Kidney (tissue), 13 donors: ENCODE measurements at regions not wholly inside any gene's neighbourhood (a gene's known extent, or its start where the extent isn't known, plus 50 kb on each side); places are given as distances from the start of the nearest gene placed in this dataset.

Experiments
- DNase-seq, 5 donors: peaks; one replicate each; pipeline ENCODE4 v3.0.0-alpha.2; 2013 to 2020
- FAIRE-seq: peaks from 2 replicates; lab custom pipeline; 2012; peaks lifted over from hg19 to GRCh38; lab: Jason Lieb, UNC
- H3K27ac ChIP-seq, 2 donors: one replicate each; pipeline ENCODE4 v1.7.0; 2013; ENCODE audit warnings: low read depth in 2 of 2, low read length in 2 of 2, inconsistent platforms in 1 of 2
- H3K27me3 ChIP-seq: one replicate; pipeline ENCODE4 v1.7.1; 2013; ENCODE audit warnings: low read length, inconsistent platforms; ENCODE audit not compliant: control insufficient read depth, insufficient read depth
- H3K36me3 ChIP-seq, 3 donors: one replicate each; pipeline versions ENCODE4 v1.7.0 to v1.7.1; 2013; ENCODE audit warnings: low read length in 3 of 3, control low read depth in 1 of 3, inconsistent platforms in 1 of 3; ENCODE audit not compliant: insufficient read depth in 3 of 3, control insufficient read depth in 2 of 3
- H3K4me1 ChIP-seq, 3 donors: one replicate each; pipeline versions ENCODE4 v1.7.0 to v1.7.1; 2013; ENCODE audit warnings: low read length in 3 of 3, inconsistent platforms in 1 of 3, low read depth in 1 of 3; ENCODE audit not compliant: control insufficient read depth in 2 of 3, insufficient read depth in 2 of 3
- H3K4me3 ChIP-seq, 3 donors: one replicate each; pipeline versions ENCODE4 v1.7.0 to v1.8.1; 2013; ENCODE audit warnings: low read length in 3 of 3, control low read depth in 1 of 3, inconsistent platforms in 1 of 3
- H3K9ac ChIP-seq, 3 donors: one replicate each; pipeline versions ENCODE4 v1.7.0 to v1.7.1; 2013; ENCODE audit warnings: low read length in 3 of 3, control low read depth in 1 of 3, inconsistent platforms in 1 of 3
- H3K9me3 ChIP-seq, 3 donors: one replicate each; pipeline versions ENCODE4 v1.7.0 to v1.7.1; 2013; ENCODE audit warnings: low read length in 3 of 3, control low read depth in 1 of 3, inconsistent platforms in 1 of 3; ENCODE audit not compliant: control insufficient read depth in 2 of 3, insufficient read depth in 1 of 3
- intact Hi-C: fragments of 100-400 bp; cut with DNase I; formaldehyde crosslinking; loops from one replicate; pipeline ENCODE4 v1.11.1; 2022
- TF ChIP-seq, protein P1 (sequence below): IDR thresholded peaks from 3 replicates; pipeline ENCODE4 v1.5.1; 2012; ENCODE audit warnings: mild to moderate bottlenecking, moderate library complexity, borderline replicate concordance; ENCODE audit not compliant: insufficient read depth; ENCODE audit errors: extremely low read depth
- donor health status: control.
- donor health status: control.
- donor health status: control.
- donor health status: control.
- donor health status: control.
- donor health status: DM: yes; HTN: yes; CAD: no.
- donor health status: Normal renal cell carcinoma (clear cell type).

DNA sequence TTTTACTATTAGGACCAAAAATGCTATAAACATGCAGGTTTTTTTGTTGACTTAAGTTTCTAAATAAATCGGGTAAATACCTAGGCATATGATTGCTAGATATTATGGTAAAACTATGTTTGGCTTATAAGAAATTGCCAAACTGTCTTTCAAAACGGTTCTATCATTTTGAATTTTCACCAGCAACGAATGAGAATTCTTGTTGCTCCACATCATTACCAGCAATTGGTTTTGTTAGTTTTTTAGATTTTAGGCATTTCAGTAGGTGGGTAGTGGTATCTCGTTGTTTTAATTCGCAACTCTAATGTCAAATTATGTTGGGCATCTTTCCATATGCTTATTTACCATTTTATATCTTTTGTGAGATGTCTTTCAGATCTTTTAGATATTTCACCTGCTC lies 510.2 kb downstream of the JRKL start:
- intact Hi-C loops: no loop called here
- Histone ChIP-seq H3K9me3 (no peaks in the 10 kb centered on the region), H3K27me3 (no peaks in the 10 kb centered on the region), H3K27ac (no peak overlapping the region), H3K4me3 (no peak overlapping the region), H3K9ac (no peak overlapping the region), H3K4me1 (no peaks in the 10 kb centered on the region), H3K36me3 (no peaks in the 10 kb centered on the region)
- DNase-seq (no peak), FAIRE-seq (no peak)
- TF ChIP-seq, protein P1, sequence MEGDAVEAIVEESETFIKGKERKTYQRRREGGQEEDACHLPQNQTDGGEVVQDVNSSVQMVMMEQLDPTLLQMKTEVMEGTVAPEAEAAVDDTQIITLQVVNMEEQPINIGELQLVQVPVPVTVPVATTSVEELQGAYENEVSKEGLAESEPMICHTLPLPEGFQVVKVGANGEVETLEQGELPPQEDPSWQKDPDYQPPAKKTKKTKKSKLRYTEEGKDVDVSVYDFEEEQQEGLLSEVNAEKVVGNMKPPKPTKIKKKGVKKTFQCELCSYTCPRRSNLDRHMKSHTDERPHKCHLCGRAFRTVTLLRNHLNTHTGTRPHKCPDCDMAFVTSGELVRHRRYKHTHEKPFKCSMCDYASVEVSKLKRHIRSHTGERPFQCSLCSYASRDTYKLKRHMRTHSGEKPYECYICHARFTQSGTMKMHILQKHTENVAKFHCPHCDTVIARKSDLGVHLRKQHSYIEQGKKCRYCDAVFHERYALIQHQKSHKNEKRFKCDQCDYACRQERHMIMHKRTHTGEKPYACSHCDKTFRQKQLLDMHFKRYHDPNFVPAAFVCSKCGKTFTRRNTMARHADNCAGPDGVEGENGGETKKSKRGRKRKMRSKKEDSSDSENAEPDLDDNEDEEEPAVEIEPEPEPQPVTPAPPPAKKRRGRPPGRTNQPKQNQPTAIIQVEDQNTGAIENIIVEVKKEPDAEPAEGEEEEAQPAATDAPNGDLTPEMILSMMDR: no peak

DNA sequence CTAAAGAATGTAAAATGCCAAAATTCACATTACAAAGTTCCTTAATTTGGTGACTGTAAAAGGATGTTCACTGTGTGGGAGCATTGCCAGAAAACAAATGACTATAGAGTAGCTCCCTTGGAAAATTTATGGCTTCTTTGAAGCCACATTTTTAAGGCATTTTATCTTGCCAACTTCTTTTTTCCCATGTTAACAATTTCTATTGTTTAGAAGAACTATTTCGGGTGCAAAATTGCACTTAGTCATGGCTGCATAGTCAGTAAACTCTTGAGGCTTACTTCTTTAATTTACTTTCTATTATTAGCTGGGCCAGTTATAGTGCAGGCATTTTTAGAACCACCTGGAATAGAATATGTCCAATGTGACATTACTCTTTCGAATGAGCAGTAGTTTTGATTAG lies 515.3 kb downstream of the JRKL start:
- TF ChIP-seq, protein P1: no peak
- no peaks in the 10 kb centered on the region for H3K27me3 ChIP-seq
- H3K4me1 ChIP-seq: no peaks in the 10 kb centered on the region
- peak in 2 of 5 donors; percentile 23 to 32 for DNase-seq
- H3K27ac ChIP-seq: no peak overlapping the region
- H3K9me3 ChIP-seq: no peaks in the 10 kb centered on the region
- intact Hi-C loops: no loop called here
- FAIRE-seq: no peak
- H3K36me3 ChIP-seq: no peaks in the 10 kb centered on the region
- H3K4me3 ChIP-seq: no peak overlapping the region
- H3K9ac ChIP-seq: no peak overlapping the region

DNA sequence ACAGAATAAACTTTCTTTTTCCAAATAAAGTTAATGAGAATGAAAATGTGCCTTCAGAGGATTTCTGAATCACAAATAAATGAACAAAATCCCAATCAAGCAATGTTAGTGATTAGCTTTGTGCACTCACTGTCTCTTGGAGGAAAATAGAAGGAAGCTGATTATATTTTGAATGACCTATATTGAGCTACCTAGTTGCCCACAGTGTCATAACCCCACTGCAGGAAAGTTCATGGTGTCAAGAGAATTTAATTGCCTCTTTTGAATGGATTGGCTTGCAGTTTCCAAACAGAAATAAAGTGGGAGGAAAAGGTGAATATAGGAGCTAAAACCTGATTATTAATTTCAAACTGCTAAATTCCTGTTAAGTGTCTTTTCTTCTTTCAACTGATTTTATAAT lies 515.9 kb downstream of the JRKL start:
- Histone ChIP-seq H3K4me3 (no peak overlapping the region), H3K4me1 (no peaks in the 10 kb centered on the region), H3K27ac (no peak overlapping the region), H3K9me3 (no peaks in the 10 kb centered on the region), H3K36me3 (no peaks in the 10 kb centered on the region), H3K27me3 (no peaks in the 10 kb centered on the region), H3K9ac (no peak overlapping the region)
- FAIRE-seq: no peak
- TF ChIP-seq, protein P1: no peak
- DNase-seq: no peak
- intact Hi-C loops: no loop called here

DNA sequence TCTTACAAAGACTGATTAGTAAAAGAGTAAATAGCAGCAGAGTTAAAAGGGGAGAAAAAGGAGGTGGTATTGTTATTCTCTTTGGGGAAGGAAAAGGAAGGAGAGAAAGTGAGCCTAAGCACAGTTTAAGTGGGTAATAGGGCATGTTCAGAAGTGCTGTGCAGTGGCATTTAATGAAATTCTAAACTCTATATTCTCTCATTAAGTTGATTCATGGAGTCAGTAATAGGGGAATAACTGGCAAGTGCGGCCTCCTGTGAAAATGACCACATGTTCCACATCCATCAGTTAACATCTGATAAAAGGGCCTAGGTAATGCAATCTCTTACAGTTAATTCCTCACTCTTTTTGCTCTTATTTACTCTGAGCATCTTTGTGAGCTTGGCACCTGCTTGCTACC lies 516.7 kb downstream of the JRKL start:
- FAIRE-seq: no peak
- intact Hi-C loops: no loop called here
- Histone ChIP-seq H3K4me1 (no peaks in the 10 kb centered on the region), H3K9me3 (no peaks in the 10 kb centered on the region), H3K4me3 (no peak overlapping the region), H3K27ac (no peak overlapping the region), H3K36me3 (no peaks in the 10 kb centered on the region), H3K27me3 (no peaks in the 10 kb centered on the region), H3K9ac (no peak overlapping the region)
- peak in 3 of 5 donors; percentile 37 to 85 (median 78) for DNase-seq
- TF ChIP-seq, protein P1: no peak
